HEK293 (cell line): ENCODE measurements at regions not wholly inside any gene's neighbourhood (a gene's known extent, or its start where the extent isn't known, plus 50 kb on each side); places are given as distances from the start of the nearest gene placed in this dataset.

Source experiments
- CTCF ChIA-PET: fragments of 350-600 bp; formaldehyde crosslinking; extraction: SDS; loops from one replicate; lab custom pipeline; 2021; ENCODE audit warnings: antibody characterized with exemption; lab: Yijun Ruan, JAX
- POLR2A ChIA-PET: fragments of 300-600 bp; formaldehyde crosslinking; extraction: SDS; loops from one replicate; lab custom pipeline; 2020; ENCODE audit warnings: antibody characterized with exemption, inconsistent platforms; lab: Yijun Ruan, JAX
- H3K27ac ChIP-seq: fragments of 200-500 bp; sonication (Bioruptor generic); 2 replicates; pipeline ENCODE4 v1.5.1; 2014; ENCODE audit warnings: low read depth, low read length, control low read depth, inconsistent platforms; ENCODE audit errors: extremely low read depth
- H3K36me3 ChIP-seq, 2 experiments: fragments of 200-500 bp in 1 of 2; sonication (Bioruptor generic) in 1 of 2; 1 replicate in 1 of 2; 2 replicates in 1 of 2; pipeline ENCODE4 v1.5.1; 2014 to 2017; ENCODE audit warnings: inconsistent platforms in 2 of 2, low read length in 2 of 2; ENCODE audit not compliant: control insufficient read depth in 2 of 2, insufficient read depth in 1 of 2
- H3K4me1 ChIP-seq: fragments of 200-500 bp; sonication (Bioruptor generic); 2 replicates; pipeline ENCODE4 v1.5.1; 2014; ENCODE audit warnings: mild to moderate bottlenecking, low read length, inconsistent platforms; ENCODE audit not compliant: control insufficient read depth, insufficient read depth
- H3K4me3 ChIP-seq: 2 replicates; pipeline ENCODE4 v1.5.1; 2011; ENCODE audit warnings: low read depth, mild to moderate bottlenecking, control low read depth, low read length, moderate library complexity
- H3K9me3 ChIP-seq: fragments of 200-500 bp; sonication (Bioruptor generic); 2 replicates; pipeline ENCODE4 v1.5.1; 2014; ENCODE audit warnings: low read depth, low read length, inconsistent platforms; ENCODE audit not compliant: control insufficient read depth, insufficient read depth
- KLF1 ChIP-seq: fragments of 450-650 bp; formaldehyde crosslinking; IDR thresholded peaks from 2 replicates; pipeline ENCODE4 v1.5.1; 2016; ENCODE audit warnings: missing biosample characterization, missing genetic modification characterization
- KLF8 ChIP-seq: fragments of 450-650 bp; formaldehyde crosslinking; IDR thresholded peaks from 2 replicates; pipeline ENCODE4 v1.5.1; 2016; ENCODE audit warnings: missing biosample characterization, missing genetic modification characterization
- SETDB1 ChIP-seq: IDR thresholded peaks from one replicate; pipeline ENCODE4 v1.6.1; 2017; ENCODE audit warnings: mild to moderate bottlenecking, low read length, moderate library complexity, mixed read lengths; ENCODE audit not compliant: insufficient read length
- SP7 ChIP-seq: fragments of 450-650 bp; formaldehyde crosslinking; IDR thresholded peaks from 2 replicates; pipeline ENCODE4 v1.5.1; 2016; ENCODE audit warnings: missing biosample characterization, missing genetic modification characterization
- WT1 ChIP-seq: fragments of 450-650 bp; formaldehyde crosslinking; IDR thresholded peaks from 2 replicates; pipeline ENCODE4 v1.5.1; 2016; ENCODE audit warnings: missing biosample characterization, missing genetic modification characterization
- ZNF155 ChIP-seq: fragments of 450-650 bp; formaldehyde crosslinking; IDR thresholded peaks from 2 replicates; pipeline ENCODE4 v1.5.1; 2016; ENCODE audit warnings: missing biosample characterization, missing genetic modification characterization
- ZNF16 ChIP-seq: fragments of 450-650 bp; formaldehyde crosslinking; IDR thresholded peaks from 2 replicates; pipeline ENCODE4 v1.5.1; 2016; ENCODE audit warnings: low read depth, missing biosample characterization, missing genetic modification characterization
- ZNF2 ChIP-seq: fragments of 450-650 bp; formaldehyde crosslinking; IDR thresholded peaks from 2 replicates; pipeline ENCODE4 v1.5.1; 2016; ENCODE audit warnings: missing biosample characterization, missing genetic modification characterization
- ZNF248 ChIP-seq: fragments of 450-650 bp; formaldehyde crosslinking; IDR thresholded peaks from 2 replicates; pipeline ENCODE4 v1.5.1; 2017; ENCODE audit warnings: missing biosample characterization, missing genetic modification characterization
- ZNF292 ChIP-seq: fragments of 450-650 bp; formaldehyde crosslinking; IDR thresholded peaks from 2 replicates; pipeline ENCODE4 v1.5.1; 2016; ENCODE audit warnings: low read depth, missing biosample characterization, missing genetic modification characterization, borderline replicate concordance
- ZNF37A ChIP-seq: fragments of 450-650 bp; IDR thresholded peaks from 2 replicates; pipeline ENCODE4 v1.5.1; 2018; ENCODE audit warnings: missing biosample characterization, missing genetic modification characterization
- ZNF473 ChIP-seq: fragments of 450-650 bp; formaldehyde crosslinking; IDR thresholded peaks from 2 replicates; pipeline ENCODE4 v1.5.1; 2017; ENCODE audit warnings: missing biosample characterization, missing genetic modification characterization
- ZNF596 ChIP-seq: fragments of 450-650 bp; IDR thresholded peaks from 2 replicates; pipeline ENCODE4 v1.5.0; 2018; ENCODE audit warnings: missing biosample characterization, mild to moderate bottlenecking, missing genetic modification characterization, moderate library complexity
- ZNF600 ChIP-seq: fragments of 450-650 bp; formaldehyde crosslinking; IDR thresholded peaks from 2 replicates; pipeline ENCODE4 v1.5.1; 2016; ENCODE audit warnings: missing biosample characterization, missing genetic modification characterization
- ZNF707 ChIP-seq: fragments of 450-650 bp; formaldehyde crosslinking; IDR thresholded peaks from 2 replicates; pipeline ENCODE4 v1.5.1; 2016; ENCODE audit warnings: missing biosample characterization, missing genetic modification characterization
- ZNF76 ChIP-seq: fragments of 450-650 bp; formaldehyde crosslinking; IDR thresholded peaks from 2 replicates; pipeline ENCODE4; 2016; ENCODE audit warnings: low read depth, missing biosample characterization, missing genetic modification characterization, borderline replicate concordance
- ZSCAN30 ChIP-seq: fragments of 450-650 bp; IDR thresholded peaks from 2 replicates; pipeline ENCODE4 v1.5.1; 2018; ENCODE audit warnings: missing biosample characterization, mild to moderate bottlenecking, missing genetic modification characterization, moderate library complexity
- TF ChIP-seq, protein P1 (sequence below): fragments of 450-650 bp; formaldehyde crosslinking; IDR thresholded peaks from 2 replicates; pipeline ENCODE4 v1.5.1; 2016; ENCODE audit warnings: missing biosample characterization, missing genetic modification characterization
- TF ChIP-seq, protein P2 (sequence below): fragments of 450-650 bp; formaldehyde crosslinking; IDR thresholded peaks from 2 replicates; pipeline ENCODE4 v1.5.1; 2017; ENCODE audit warnings: missing biosample characterization, missing genetic modification characterization
- TF ChIP-seq, protein P3 (sequence below): fragments of 450-650 bp; formaldehyde crosslinking; IDR thresholded peaks from 2 replicates; pipeline ENCODE4 v1.5.1; 2016; ENCODE audit warnings: missing biosample characterization, missing genetic modification characterization
- TF ChIP-seq, protein P4 (sequence below): fragments of 450-650 bp; formaldehyde crosslinking; IDR thresholded peaks from 2 replicates; pipeline ENCODE4 v1.5.1; 2016; ENCODE audit warnings: missing biosample characterization, missing genetic modification characterization

DNA sequence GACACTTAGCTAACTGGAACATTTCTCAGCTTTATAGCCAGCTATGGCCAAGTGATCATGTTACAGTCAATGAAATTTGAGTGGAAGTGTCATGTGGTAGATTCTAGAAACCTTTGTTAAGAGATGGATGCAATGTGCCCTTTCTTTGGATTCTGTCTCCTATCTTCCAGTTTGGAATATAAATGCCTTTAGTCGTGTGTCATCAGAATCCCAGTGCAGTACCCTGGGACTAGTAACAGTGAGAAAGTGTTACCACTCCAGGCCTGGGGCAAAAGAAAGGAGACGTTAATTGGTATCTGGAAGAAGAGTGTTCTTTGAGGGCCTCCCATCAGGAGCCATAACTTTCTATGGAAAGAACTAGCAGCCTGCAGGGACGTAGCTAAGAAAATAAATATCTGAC, 149.6 kb downstream of the SNX18 start:
- H3K36me3 ChIP-seq = no peaks in the 10 kb centered on the region
- no peaks in the 10 kb centered on the region for H3K4me1 ChIP-seq
- H3K9me3 ChIP-seq = no peaks in the 10 kb centered on the region
- CTCF ChIA-PET = no interaction called here
- POLR2A ChIA-PET = no interaction called here
- H3K4me3 ChIP-seq = no peak overlapping the region
- TF ChIP-seq ZNF473 (no peak), ZNF600 (tag by site-specific recombination) (no peak), SETDB1 (no peak), ZNF76 (tag by site-specific recombination) (no peak)
- TF ChIP-seq, protein P1, sequence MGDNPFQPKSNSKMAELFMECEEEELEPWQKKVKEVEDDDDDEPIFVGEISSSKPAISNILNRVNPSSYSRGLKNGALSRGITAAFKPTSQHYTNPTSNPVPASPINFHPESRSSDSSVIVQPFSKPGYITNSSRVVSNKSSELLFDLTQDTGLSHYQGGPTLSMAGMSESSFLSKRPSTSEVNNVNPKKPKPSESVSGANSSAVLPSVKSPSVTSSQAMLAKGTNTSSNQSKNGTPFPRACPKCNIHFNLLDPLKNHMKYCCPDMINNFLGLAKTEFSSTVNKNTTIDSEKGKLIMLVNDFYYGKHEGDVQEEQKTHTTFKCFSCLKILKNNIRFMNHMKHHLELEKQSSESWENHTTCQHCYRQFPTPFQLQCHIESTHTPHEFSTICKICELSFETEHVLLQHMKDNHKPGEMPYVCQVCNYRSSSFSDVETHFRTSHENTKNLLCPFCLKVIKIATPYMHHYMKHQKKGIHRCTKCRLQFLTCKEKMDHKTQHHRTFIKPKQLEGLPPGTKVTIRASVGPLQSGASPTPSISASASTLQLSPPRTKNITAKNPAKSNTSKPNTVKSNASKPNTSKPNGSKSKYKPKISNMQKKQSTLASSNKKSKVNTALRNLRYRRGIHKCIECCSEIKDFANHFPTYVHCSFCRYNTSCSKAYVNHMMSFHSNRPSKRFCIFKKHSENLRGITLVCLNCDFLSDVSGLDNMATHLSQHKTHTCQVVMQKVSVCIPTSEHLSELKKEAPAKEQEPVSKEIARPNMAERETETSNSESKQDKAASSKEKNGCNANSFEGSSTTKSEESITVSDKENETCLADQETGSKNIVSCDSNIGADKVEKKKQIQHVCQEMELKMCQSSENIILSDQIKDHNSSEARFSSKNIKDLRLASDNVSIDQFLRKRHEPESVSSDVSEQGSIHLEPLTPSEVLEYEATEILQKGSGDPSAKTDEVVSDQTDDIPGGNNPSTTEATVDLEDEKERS (tag by site-specific recombination) = no peak
- H3K27ac ChIP-seq = no peak overlapping the region

DNA sequence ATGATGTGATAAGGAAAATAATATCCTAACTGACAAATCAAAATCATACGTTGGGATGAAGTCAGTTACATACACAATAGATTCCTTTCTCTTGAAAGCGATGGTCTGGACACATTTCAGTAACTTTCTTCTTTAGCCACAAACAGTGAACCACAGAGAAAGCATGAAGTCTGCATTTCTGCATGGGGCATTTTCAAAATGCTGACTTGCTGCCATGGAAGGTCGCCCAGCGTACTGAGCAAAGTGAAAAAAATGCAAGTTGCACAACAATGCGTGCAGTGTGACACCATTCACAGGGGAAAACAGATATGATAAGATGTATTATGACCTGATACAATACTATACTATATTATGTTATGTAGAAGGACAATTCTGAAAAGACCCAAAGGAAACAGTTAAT, 146.3 kb downstream of the SNX18 start:
- POLR2A ChIA-PET = no interaction called here
- H3K27ac ChIP-seq = no peak overlapping the region
- CTCF ChIA-PET = no interaction called here
- TF ChIP-seq, protein P2, sequence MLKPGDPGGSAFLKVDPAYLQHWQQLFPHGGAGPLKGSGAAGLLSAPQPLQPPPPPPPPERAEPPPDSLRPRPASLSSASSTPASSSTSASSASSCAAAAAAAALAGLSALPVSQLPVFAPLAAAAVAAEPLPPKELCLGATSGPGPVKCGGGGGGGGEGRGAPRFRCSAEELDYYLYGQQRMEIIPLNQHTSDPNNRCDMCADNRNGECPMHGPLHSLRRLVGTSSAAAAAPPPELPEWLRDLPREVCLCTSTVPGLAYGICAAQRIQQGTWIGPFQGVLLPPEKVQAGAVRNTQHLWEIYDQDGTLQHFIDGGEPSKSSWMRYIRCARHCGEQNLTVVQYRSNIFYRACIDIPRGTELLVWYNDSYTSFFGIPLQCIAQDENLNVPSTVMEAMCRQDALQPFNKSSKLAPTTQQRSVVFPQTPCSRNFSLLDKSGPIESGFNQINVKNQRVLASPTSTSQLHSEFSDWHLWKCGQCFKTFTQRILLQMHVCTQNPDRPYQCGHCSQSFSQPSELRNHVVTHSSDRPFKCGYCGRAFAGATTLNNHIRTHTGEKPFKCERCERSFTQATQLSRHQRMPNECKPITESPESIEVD (tag by site-specific recombination) = no peak
- no peak for TF ChIP-seq ZNF248
- no peak for TF ChIP-seq ZSCAN30
- TF ChIP-seq, protein P1 (tag by site-specific recombination) = no peak
- no peak for TF ChIP-seq ZNF2 (tag by site-specific recombination)
- TF ChIP-seq ZNF16 (tag by site-specific recombination) = no peak
- TF ChIP-seq, all 188 proteins: peak for 0
- H3K4me3 ChIP-seq = no peak overlapping the region
- no peaks in the 10 kb centered on the region for H3K9me3 ChIP-seq
- H3K4me1 ChIP-seq = no peaks in the 10 kb centered on the region
- H3K36me3 ChIP-seq = no peaks in the 10 kb centered on the region

DNA sequence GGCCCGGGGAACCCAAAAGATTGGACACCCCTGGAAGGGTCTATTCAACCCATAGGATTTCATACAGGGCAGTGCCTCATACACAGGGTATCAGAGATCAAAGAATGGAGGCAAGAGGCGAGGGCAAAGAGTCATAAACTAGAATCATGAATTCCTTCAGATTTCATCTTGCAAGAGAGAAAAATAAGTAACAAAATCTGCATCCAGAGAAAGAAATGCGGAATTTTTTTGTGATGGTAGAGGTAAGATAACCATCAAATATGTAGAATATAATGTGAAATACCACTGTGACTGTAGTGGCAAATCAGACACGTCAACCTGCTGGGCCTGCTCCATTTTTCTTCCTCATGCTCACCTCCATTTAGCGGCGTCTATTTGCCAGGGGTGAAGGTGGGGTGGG, 143.6 kb downstream of the SNX18 start:
- no peak overlapping the region for H3K27ac ChIP-seq
- no peak overlapping the region for H3K4me3 ChIP-seq
- CTCF ChIA-PET = interaction anchor here (0.6 kb wide), 1 partner anchor 9 kb away, joined by 3 read pairs; no protein-coding TSS in a partner anchor
- H3K9me3 ChIP-seq = no peaks in the 10 kb centered on the region
- no peaks in the 10 kb centered on the region for H3K36me3 ChIP-seq
- POLR2A ChIA-PET = interaction anchor here (0.6 kb wide), 1 partner anchor 594 kb away, joined by 3 read pairs; no protein-coding TSS in a partner anchor
- no peaks in the 10 kb centered on the region for H3K4me1 ChIP-seq
- TF ChIP-seq ZNF37A (tag by site-specific recombination) = no peak
- TF ChIP-seq ZNF155 (tag by site-specific recombination) = no peak
- TF ChIP-seq, protein P3, sequence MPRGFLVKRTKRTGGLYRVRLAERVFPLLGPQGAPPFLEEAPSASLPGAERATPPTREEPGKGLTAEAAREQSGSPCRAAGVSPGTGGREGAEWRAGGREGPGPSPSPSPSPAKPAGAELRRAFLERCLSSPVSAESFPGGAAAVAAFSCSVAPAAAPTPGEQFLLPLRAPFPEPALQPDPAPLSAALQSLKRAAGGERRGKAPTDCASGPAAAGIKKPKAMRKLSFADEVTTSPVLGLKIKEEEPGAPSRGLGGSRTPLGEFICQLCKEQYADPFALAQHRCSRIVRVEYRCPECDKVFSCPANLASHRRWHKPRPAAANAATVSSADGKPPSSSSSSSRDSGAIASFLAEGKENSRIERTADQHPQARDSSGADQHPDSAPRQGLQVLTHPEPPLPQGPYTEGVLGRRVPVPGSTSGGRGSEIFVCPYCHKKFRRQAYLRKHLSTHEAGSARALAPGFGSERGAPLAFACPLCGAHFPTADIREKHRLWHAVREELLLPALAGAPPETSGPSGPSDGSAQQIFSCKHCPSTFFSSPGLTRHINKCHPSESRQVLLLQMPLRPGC = no peak
- no peak for TF ChIP-seq SP7 (tag by site-specific recombination)
- TF ChIP-seq ZNF707 (tag by site-specific recombination) = no peak
- TF ChIP-seq KLF1 (tag by site-specific recombination) = no peak
- no peak for TF ChIP-seq ZNF596 (tag by site-specific recombination)
- no peak for TF ChIP-seq ZNF292 (tag by site-specific recombination)
- TF ChIP-seq KLF8 = no peak
- TF ChIP-seq WT1 = no peak
- TF ChIP-seq, protein P4, sequence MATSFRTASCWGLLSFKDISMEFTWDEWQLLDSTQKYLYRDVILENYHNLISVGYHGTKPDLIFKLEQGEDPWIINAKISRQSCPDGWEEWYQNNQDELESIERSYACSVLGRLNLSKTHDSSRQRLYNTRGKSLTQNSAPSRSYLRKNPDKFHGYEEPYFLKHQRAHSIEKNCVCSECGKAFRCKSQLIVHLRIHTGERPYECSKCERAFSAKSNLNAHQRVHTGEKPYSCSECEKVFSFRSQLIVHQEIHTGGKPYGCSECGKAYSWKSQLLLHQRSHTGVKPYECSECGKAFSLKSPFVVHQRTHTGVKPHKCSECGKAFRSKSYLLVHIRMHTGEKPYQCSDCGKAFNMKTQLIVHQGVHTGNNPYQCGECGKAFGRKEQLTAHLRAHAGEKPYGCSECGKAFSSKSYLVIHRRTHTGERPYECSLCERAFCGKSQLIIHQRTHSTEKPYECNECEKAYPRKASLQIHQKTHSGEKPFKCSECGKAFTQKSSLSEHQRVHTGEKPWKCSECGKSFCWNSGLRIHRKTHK (tag by site-specific recombination) = no peak
